Activated CD4-positive, alpha-beta T cell treated with anti-CD3 and anti-CD28 coated beads, Interleukin-2, amount 50 U/mL, for 24 hours (primary cell): ENCODE measurements at regions not wholly inside any gene's neighbourhood (a gene's known extent, or its start where the extent isn't known, plus 50 kb on each side); places are given as distances from the start of the nearest gene placed in this dataset.
"Not testable (repeated sequence)": the region's sequence is repeated elsewhere in the genome, so short reads cannot be mapped to it uniquely, and the experiment has no call there.

Experiments
- DNase-seq, 2 donors: peaks; one replicate each; pipeline ENCODE4 v3.0.0-alpha.2; 2020; ENCODE audit warnings: low read depth in 1 of 2, low spot score in 1 of 2

DNA sequence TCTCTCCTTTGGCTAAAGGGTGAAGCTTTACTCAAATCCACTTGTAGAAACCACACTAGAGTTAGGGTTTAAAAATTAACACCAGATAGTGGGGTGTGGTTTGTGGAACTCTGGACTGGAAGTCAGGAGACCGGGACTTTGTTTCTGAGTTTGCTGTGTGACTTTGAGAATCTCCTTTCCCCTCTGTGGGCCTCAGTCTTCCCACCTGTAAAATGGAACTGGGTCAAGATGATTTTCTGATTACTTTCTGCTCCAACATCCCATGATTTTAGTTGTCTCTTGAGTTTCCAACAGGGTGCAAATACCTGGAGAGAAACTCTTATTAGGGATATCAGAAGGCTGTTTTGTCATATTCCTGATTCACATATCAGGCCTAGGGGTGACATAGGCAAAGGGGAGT lies 301.0 kb downstream of the MIAT start:
- no peak for DNase-seq

DNA sequence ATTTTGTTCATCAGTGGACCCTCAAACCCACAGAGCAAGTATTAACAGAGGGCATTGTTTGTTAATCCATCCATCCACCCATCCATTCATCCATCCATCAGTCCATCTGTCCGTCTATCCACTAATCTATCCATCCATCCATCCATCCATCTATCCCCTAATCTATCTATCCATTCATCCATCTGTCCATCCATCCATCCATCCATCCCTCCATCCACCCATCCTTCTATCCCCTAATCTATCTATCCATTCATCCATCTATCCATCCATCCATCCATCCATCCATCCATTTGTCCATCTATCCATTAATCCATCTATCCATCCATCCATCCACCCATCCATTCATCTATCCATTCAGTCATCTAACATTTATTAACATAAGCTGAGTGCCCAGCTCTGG lies 307.3 kb downstream of the MIAT start:
- no peak for DNase-seq

DNA sequence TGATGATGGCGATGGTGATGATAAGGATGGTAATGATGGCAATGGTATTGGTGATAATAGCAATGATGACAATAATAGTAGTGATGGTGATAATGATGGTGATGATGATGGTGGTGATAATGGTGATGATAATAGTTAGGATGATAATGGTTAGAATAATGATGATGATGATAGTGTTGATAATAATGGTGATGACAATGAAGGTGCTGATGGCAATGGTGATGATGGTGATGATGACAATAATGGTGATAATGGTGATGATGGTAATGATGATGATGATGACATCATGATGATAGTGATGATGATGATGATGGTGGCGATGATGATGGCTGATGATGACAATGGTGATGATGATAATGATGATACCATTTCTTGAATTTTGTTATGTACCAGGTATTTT lies 309.9 kb downstream of the MIAT start:
- no peak for DNase-seq

DNA sequence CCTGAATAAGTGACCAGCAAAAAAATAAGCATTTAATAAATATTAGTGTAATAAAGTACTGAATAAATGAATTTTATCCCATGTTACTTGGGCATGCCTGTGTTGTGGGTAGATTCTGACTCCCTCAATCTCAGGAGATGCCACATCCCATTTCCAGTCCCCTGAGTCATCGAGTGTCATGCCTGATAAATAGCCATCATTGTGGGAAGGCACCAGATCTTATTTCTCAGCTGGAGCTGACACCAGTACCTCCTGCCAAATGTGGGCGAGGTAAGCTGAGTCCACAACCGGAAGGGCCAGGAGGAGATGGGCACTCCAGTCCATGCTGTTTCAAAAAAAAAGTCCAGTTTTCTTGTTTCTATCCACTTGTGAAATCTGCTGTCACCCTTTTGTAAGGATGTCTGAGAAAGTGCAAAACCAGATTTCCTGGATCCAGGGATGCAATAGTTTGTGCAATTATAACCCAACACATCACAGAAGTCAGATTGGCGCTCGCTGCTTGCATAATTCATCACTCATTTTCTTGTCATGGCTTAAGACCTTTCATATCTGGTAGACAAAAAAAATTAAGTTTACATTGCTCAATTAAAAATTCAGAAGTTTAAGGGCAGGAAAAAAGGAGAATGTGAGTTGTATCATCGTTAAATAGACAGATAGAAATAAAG lies 311.6 kb downstream of the MIAT start:
- no peak for DNase-seq

DNA sequence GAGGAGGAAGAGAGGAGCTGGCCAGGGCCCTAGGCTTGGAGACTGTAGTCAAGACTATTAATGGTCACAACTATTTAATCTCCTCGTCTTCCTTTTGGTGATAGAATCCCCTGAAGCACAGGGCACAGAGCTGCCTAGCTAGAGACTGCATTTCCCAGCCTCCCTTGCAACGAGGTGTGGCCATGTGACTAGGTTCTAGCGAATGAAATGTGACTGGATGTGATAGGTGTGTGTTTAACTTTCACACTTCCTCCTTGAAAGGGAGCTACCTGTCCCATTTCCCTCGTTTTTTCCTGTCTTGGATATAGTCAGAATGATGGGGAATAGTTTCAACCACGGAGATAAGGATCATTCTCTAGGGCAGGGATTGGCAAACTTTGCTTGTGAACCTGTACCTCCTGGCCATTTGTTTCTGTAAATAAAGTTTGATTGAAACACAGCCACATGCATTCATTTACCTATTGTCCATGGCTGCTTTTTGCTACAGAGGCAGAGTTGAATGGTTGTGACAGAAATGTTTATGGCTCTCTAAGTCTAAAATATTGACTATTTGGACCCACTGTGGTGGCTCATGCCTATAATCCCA lies 313.5 kb downstream of the MIAT start:
- DNase-seq: no peak

DNA sequence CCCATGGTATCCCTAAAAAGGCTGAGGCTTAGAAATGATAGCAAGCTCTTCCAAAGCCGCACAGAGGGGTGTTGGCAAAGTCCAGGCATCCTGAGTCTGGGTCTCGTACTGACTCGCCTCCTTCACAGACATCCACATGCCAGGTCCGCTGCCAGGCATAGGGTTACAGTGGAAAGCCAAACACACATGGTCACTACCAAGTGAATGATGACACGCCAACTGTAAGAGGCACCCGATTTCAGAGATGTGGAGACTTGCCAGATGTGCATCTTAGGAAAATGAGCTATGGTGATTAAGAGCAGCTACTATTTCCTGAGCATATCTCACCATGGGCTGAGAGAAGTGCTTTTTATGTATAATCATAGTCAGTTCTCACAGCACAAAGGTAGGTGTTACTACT lies 314.9 kb downstream of the MIAT start:
- DNase-seq: no peak

DNA sequence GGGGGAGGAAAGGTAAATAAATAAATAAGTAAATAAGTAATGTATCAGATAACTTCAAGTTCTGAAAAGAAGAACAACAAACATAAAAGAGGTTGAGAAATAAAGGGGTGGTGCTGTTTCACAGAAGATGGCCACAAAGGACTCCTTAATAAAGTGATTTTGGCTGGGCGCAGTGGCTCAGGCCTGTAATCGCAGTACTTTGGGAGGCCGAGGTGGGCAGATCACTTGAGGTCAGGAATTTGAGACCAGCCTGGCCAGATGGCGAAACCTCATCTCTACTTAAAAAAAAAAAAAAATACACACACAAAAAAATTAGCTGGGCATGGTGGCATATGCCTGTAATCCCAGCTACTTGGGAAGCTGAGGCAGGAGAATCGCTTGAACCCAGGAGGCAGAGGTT lies 315.5 kb downstream of the MIAT start:
- not testable (repeated sequence) for DNase-seq

DNA sequence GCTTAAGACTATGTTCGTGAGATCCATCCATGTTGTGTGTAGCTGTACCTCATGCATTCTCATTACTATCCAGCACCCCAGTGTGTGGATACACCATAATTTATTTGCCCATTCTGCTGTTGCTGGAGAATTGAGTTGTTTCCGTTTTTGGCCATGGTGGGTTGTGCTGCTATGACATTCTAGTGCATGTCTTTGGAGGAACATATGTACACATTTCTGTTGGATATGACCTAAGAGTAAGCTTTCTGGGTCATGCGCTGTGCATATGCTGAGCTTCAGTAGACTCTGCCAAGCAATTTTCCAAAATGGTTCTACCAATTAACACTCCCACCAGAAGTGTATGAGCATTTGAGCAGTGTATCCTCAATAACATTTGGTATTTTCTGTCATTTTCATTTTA lies 316.6 kb downstream of the MIAT start:
- DNase-seq: no peak

DNA sequence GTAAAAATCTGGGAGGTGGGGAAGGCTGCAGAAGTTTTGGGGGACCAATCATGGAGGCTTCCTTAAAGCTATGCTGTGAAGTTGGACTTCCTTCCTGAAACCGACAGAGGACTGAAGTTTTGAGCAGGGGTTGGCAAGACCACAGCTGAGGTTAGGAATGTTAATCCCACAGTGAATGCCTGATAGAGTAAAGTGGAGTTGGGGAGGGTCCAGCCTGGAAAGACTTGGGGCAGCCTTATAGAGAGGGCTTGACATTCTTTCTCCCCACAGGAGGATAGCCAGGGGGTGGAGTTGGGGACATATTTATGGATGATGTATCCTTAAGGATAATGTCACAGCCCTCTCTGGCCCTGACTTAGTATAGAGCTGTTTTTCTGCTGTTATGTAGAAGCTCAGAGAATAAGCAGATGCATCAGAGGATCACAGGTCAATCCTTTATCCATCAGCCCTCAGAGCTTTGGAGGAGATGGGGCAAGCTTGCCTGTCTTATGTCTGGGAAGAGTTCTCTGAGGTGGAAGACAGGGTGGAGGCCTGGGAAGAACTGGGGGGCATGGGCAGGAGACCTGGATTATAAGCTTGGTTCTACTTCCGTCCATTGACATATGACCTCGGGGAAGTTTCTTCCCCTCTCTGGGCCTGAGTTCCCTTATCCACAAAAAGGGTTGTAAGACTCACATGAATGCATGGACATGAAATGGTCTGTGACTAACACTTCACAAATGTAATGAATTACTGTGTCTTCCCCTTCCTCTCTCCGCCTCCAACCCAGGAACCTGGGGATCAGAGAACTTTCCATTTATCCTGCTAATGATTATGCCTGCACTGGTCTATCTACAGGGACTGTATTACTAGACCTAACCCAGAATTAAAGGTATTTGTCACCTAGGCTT lies 317.8 kb downstream of the MIAT start:
- no peak for DNase-seq

DNA sequence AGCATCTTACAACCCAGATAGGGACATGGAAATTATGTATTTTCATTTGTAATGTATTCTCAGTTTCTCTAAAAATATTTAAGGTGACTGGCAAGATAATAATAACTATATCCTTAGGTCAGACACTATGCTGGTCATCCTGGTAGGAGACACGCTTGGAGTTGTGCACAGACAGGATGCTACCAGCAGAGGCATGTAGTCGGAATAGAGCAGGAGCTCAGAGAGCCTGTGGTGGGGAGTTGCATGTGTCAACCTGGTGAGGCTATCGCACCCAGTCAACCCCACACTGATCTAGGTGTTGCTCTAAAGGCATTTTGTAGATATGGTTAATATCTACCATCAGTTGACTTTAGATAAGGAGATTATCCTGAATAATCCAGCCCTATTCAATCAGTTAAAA lies 318.5 kb downstream of the MIAT start:
- DNase-seq: no peak

DNA sequence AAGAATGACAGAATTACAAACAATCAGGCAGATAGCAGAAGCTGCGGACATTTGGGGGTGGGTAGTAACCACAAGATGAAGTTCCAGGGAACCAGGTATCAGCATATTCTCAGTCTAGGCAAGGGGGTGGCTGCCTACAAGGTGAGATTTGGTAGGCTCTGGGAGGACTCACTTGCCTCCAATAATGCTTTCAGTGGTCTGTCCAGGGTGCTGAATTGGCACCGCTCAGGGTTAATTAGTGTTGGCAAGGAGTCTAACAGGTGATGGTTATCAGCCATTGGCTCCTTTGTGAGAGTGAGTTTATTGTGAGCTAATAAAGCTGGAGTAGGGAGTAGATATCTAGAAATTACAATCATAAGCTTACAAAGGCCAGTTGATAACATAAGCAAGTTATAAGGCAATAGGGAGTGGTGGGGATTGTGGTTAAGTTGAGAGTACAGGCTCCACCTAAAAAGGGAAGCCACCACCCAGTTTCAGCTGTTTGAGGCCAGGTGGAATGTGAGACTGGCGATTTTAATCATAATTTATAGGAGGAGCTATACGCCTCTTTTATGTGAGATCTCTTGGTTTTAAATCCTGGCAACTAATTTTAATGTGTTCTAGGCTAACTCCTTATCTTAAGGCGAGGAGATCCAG lies 320.5 kb downstream of the MIAT start:
- no peak for DNase-seq

DNA sequence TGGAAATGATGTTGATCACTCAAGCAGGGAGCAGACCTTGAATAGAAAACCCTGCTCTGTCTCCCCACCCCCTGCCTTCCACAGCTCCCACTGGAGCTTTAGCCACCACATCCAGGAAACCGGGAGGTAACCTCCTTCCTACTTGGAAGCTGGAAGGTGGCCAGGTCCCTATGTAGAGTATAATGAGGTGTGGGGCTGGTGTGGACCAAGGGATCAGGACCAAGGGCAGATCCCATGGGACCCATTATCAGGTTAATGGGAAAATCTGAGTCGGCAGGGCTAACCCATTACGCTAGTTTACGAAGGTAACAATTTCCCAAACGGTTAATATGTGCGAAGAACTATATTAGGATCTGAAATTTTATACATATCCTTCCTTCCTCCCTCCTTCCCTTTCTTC lies 321.9 kb downstream of the MIAT start:
- DNase-seq: no peak

DNA sequence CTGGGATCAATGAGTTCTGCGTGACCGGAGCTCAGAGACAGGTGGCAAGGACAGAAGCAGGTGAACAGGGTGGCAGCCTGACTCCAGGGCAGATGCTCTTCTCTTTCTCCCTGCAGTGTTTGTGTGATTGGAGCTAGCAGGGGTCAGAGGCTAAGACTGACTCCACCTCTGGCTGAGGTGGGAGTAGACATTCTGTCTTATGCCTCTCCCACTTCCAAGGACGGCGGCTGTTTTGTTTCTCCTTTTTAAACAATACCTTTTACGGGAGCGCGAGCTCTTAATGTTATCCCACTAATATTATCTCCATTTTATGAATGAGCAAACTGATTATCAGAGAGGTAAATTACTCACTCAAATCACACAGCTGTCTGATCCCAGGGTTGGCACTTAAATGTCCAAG lies 323.7 kb downstream of the MIAT start:
- no peak for DNase-seq

DNA sequence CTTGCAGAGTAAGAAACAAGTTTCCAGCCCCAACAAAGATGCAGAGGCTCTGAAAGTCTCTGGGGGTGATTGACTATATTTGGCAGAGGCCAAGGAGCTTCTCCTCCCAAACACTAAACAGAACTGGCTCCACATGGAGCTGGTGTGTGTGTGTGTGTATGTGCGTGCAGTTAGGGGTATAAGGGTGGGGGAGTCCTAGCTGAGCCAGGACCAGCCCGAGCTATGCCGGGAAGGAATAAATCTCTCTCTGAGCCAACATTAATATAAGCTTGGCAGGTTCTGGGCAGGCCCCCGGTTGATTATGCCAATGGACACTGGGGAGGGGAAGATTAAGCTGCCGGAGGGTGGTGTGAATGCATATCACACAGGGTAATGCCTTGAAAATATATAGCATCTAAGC lies 324.2 kb downstream of the MIAT start:
- no peak for DNase-seq

DNA sequence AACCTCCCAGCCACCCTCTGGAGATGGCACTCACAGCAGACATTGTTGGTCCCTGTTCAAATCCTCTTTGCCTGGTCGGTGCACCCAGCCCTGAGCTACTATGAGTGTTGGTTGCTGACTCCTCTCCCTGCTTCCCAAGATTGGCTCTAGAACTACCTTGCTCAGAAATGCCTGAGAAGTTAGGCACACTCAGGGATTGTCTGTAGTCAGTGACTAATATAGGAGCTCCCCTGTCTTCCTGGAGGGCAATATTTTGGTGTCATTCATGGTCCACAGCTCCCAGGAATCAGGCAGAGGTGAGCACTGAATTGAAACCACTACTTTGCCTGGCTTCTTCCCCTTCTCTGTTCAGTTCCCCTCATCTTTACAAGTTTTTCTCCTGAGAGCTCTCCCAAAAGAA lies 325.9 kb downstream of the MIAT start:
- no peak for DNase-seq

DNA sequence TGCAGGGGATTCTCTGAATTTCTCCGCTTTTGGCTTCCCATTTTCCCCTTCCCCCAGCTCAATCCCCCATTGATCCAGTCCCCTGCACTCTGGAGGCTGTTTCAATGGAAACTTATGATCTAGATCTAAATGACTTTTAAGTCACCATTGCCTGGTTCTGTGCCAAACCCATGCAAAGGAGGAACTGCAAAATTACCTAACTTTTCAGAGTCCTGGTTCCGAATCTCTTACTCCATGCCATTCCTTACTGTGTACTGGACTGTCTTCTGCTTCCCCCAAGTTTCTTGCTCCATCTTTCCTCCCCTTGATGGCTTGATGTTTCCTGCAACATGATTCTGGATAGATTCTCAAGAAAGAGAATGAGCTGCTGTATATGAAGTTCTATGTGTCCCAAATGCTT lies 327.8 kb downstream of the MIAT start:
- no peak for DNase-seq

DNA sequence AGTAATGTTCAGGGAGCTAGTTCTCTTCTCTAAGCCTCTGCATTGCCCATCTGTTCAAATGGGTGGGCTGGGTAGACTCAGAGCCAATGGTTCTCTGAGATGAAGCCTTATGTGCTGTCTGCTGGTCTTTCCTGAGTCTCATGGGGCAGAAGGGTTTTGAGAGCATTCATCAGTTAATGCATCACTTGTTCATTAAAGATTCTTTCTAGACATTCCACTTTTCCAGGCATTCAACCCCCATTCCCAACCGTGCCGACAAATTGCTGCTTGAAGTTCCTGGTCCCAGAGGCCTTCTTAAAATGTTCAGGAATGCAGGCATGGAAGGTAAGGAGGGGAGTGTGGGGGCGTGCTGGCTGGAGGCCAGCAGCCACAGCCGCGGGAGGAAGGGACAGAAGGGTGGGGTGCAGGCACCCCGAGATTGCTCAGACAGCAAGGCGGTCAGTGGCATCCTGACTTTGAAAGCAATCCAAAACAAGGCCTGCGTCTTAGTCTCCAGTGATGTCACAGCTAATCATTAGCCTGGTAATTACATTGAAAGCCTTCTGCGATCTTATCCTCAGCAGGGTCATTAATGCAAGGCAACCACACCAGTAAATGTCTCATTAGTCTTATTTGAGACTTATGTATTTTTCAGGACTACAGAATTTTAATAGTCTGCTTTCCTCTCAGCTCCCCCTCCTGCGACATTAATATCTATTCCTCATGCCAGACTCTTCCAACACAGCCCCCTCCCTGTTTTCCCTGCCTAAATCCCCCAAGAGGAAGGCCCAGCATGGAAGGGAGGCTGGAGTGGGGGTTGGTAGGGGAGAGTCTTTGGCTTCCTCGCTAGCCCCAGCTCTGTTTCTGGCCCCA lies 328.8 kb downstream of the MIAT start:
- DNase-seq: no peak

DNA sequence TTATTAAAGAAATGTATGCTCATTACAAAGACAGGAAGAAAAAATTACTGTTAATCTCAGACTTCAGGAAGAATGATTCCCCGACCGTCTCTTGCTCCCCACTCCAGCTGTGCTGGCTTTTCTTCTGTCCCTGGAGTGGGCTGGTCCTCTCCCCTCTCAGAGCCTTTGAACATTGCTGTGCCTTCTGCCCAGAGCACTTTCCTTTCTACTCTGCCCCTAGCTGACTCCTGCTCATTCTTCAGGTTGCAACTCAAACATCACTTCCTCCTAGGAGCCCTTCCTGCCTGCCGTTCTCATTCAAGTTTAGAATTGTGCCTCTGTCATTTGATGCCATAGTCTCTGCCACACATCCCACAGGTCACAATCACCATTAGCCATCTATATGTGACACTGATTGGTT lies 329.5 kb downstream of the MIAT start:
- no peak for DNase-seq

DNA sequence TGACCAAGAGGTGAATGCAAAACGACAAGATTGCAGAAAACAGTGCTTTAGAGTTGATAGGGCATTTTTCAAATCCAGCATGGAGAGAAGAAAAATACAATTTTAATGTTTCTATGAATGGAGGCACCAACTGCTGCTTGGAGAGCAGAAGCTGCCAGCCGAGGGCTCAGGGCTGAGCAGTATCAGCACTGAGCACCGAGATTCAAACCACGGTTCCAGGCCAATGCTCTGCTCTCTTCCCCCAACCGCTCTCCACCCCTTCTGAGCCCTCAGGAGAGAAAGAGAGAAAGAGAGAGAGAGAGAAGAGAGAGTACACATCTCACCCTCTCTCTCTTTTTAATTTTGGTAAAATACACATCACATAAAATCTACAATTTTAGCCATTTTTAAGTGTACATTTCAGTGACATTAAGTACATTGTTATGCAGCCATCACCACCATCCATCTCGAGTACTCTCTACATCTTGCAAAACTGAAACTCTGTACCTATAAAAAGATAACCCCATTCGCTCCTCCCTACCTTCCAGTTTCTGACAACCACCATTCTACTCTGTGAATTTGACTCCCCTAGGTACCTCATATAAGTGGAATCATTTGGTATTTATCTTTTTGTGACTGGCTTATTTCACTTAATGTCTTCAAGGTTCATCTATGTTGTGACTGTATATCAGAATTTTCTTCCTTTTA lies 333.3 kb downstream of the MIAT start:
- no peak for DNase-seq

DNA sequence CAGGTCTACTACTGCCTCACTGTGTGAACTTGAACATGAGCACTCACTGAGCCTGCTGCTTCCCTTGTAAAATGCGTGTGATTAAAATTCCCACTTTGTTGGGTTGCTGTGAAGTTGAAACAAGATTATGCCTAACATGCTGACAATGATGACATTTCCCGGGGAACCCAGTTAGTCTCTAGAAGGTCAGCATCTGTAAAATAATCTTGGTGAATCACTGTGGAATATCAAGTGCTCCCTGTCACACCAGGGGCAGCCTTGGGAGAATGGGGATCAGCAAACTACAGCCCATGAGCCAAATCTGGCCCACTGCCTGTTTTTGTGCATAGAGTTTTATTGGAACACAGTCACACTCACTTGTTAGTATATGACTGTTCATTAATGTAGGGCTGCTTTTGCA lies 335.2 kb downstream of the MIAT start:
- no peak for DNase-seq
